Stimulated activated CD4-positive, alpha-beta T cell treated with anti-CD3 and anti-CD28 coated beads, Interleukin-12 subunit alpha, Interleukin-12 subunit beta, amount 100 ng/mL, for 24 hours (primary cell): ENCODE measurements at regions not wholly inside any gene's neighbourhood (a gene's known extent, or its start where the extent isn't known, plus 50 kb on each side); places are given as distances from the start of the nearest gene placed in this dataset.

Source experiments
- DNase-seq, 2 experiments: peaks; one replicate each; pipeline ENCODE4 v3.0.0-alpha.2; 2020; ENCODE audit warnings: low read depth in 2 of 2

GRCh38 chr21:39124681-39125251, 58.5 kb downstream of the PSMG1 start:
- no peak for DNase-seq

GRCh38 chr21:39123375-39123774, 59.9 kb downstream of the PSMG1 start:
- DNase-seq, result no peak

DNA sequence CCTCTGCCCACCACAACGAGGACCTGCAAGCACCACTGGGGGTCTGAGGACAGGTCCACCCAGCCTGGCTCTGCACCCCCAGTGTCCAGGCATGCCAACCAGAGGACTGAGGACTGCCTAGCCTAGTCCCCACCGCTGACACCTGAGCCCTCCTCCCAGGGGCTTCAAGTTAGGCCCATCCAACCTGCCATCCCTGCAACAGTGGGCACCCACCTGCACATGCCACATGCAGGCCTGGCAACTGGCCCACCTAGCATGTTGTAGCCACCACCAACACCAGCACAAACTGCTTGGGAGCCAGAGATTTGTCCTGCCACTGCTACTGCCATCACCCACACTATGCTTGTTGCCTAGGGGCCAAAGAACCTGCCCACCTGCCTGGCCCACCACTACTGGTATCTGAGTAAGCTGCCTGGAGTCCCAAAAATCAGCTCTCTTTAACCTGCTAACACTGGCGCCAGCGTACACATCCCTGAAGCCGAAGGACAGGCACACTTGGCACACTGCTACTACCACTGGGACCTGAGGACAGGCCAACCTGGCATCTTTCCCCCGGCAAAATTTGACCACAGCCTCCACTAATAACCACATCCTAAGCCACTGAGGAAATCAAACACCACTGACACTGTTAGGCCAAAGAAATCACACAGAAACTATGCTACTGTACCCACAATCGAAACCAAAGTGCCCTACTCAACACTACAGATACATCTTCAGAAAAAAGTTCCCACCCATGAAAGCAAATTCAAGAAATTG, 61.5 kb downstream of the PSMG1 start:
- DNase-seq, result no peak

DNA sequence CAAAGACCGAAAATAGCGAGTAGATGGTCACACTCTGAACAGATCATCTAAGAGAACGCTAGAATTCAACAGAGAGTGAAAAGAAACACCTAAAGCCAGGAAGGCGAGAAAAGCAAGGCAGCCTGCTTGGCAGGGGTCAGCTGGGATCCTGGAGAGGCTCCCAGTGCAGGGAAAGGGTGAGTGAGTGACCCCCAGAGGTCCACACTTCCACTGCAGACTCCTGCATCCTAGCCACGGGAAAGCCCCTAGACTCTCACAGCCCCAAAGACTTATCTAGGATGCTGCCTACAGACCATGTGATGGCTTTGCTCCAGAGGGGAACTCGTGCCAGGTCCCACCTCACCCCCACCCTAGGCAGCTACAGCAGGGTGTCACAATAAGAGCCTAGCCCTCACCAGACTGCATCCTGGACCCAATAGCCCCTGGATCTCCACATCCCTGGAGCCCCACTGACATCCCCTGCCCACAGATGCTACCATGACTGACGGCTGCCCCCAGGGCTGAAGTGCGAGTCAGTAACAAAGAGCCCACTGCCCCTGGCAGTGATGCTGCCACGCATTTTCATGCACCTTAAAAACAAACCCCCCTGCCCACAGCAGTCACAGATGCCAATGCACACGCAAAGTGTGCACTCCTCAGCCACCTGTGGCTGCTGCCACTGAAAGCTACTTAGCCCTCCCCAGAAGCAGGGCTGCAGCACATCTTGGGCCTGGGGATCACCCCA, 62.2 kb downstream of the PSMG1 start:
- DNase-seq, result no peak

- no peak for DNase-seq
Measured at GRCh38 chr21:39119891-39120290, 63.4 kb downstream of the PSMG1 start.

- no peak for DNase-seq
Measured at GRCh38 chr21:39118604-39119215, 64.5 kb downstream of the PSMG1 start.

DNA sequence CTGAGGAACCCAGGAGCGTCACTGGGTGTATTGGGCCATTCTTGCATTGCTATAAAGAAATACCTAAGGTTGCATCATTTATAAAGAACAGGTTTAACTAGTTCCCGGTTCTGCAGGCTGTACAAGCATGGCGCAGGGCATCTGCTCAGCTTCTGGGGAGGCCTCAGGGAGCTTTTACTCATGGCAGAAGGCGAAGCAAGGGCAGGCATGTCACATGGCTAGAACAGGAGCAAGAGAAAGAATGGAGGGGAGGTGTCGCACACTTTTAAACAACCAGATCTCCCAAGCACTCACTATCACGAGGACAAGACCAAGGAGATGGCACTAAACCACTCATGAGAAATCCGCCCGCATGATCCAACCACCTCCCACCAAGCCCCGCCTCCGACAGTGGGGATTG, 65.2 kb downstream of the PSMG1 start:
- no peak for DNase-seq

DNA sequence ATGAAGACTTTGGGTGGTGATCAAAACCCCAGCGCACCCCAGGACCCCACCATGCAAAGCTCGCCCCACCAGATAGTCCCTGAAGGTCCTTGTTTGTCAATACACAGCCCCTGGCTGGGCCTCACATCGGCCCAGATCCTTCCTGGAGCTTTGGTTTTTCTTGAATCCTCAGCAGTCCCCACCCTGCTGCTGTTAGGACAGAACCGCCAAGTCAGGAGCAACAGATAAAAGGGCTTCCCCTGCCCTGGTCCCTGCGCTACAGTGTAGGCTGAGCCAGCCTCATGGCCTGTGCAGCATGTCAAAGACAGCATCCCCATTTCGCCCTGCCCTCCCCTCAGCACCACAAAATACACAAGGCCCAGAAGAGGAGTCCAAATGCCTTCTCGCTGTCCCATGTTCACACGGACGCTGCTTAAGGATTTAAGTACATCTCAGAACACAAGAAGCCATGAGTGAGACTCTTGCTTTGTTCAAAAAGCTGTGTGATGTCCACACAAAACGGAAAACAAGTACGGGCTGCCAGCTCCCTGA, 65.7 kb downstream of the PSMG1 start:
- no peak for DNase-seq

GRCh38 chr21:39116761-39117439, 66.4 kb downstream of the PSMG1 start:
- no peak for DNase-seq

GRCh38 chr21:39115576-39116235, 67.5 kb downstream of the PSMG1 start:
- DNase-seq, result no peak

DNA sequence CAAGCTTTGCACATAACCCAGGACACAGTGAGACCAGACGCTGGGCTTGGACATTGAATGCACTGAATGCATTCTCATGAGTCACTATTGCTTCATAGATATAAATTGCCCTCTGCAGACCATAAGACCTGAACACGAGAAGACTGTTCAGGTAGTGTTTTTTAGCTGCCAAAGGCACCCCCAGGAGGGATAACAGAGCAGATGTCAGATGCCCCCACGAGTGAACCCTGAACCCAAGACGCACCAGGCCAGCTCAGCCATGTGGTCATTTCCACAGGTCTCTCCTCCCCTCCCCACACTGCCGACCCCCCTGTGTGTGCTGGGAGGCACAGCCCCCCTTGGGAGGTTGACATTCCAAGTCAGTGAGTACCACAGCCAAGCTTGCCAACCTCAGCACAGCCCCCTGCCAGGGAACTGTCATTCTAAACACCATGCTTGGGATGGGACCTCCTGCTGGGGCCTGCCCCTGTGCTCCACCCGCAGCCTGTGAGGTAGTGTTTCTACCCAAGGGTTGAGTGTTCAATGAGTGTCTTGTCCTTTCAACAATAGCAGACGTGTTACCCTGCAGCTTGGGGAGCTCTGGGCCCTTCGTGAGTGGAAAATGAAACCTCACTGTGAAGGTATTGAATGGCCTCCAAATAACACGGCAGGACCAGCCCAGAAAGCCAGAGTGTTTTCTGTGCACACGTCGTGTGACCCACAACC, 68.2 kb downstream of the PSMG1 start:
- DNase-seq, result no peak

DNA sequence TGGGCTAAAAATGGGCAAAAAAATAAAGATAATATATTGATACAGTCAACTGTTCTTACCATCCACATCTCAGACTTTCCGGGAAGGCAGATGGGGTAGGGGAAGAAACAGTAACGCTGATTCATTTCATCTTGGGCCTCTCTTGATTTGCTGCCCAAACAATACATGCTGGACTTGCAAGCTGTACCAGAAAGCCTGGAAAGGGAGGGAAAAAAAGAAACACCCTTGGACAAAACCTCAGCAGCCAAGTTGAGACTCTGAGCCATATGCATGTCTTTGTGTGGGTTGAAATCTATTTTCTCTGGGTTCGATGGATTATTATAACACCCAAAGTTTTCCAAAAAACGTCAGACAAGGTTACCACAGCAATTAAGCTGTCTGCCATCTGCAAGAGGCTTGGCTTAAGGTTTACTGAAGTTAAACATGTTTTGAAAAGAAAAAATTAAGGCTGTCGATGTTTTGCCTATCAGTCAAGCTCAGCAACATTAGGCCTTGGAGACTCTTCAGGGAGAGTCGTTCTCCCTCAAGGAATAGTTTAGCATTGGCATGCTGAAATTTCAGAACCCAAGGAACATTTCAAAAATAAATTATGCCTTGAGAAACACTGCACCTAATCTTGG, 71.2 kb downstream of the PSMG1 start:
- DNase-seq, result no peak

DNA sequence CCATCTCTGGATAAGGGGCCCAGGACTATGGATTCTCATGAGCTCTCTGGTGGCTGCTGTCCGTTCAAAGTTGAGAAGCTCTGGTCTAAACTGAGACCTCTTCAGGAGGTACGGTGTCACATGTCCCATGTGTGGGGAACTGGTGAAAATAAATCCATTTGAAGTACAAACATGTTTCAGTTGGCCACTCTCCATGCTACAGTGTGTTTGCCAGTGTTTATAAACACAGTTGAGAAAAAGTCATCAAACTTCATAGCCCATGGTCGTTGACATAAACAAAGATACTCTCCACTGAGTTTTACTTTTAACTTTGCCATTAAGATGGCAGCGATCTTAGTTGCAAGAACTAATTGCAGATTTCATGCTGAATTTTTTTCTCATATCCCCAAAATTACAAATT, 72.8 kb downstream of the PSMG1 start:
- DNase-seq, result no peak

- no peak for DNase-seq
Measured at GRCh38 chr21:39109596-39110210, 73.5 kb downstream of the PSMG1 start.

- no peak for DNase-seq
Measured at GRCh38 chr21:39109163-39109530, 74.1 kb downstream of the PSMG1 start.

GRCh38 chr21:39108291-39109162, 74.7 kb downstream of the PSMG1 start:
- DNase-seq, result no peak

DNA sequence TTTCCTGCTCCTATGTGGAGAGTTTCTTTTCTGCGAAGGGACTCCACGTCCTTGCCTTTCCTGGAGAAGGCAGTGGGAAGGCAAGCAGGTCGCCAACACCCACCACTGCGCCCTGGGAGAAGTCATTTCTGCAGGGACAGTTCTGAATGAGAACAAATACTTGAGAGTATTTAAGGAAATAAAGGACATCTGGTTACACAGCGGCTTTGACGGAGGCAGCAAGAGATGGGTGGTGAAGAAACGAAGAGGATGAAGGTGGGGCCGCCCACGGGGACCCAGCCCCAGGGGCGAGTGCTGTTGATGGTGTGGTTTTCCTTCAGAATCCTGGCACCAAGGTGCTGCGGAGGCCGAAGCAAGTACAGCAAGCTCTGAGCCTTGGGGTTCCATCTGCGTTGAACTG, 75.5 kb downstream of the PSMG1 start:
- no peak for DNase-seq

GRCh38 chr21:39106881-39107462, 76.3 kb downstream of the PSMG1 start:
- no peak for DNase-seq
